OCI-LY3 (cell line): ENCODE measurements at regions not wholly inside any gene's neighbourhood (a gene's known extent, or its start where the extent isn't known, plus 50 kb on each side); places are given as distances from the start of the nearest gene placed in this dataset.

ENCODE experiments used
- H2AFZ ChIP-seq: fragments of 200-600, 300-600 bp; shearing (Covaris generic); 2 replicates; pipeline ENCODE4 v1.6.0; 2014; ENCODE audit warnings: antibody characterized with exemption, low read depth, low read length
- H3K27ac ChIP-seq: fragments of 200-600, 300-600 bp; sonication (generic); 2 replicates; pipeline ENCODE4 v1.5.1; 2014; ENCODE audit warnings: mild to moderate bottlenecking, low read length, moderate library complexity, mixed read lengths
- H3K27me3 ChIP-seq: fragments of 200-600, 300-600 bp; sonication (generic); 2 replicates; pipeline ENCODE4 v1.6.1; 2014; ENCODE audit warnings: low read depth, low read length, mixed read lengths
- H3K36me3 ChIP-seq: fragments of 200-600, 300-600 bp; sonication (generic); replicated peaks from 2 replicates; pipeline ENCODE3; 2014; ENCODE audit warnings: low read depth, low read length, mixed read lengths
- H3K4me1 ChIP-seq: fragments of 300-600, 200-600 bp; sonication (generic); 2 replicates; pipeline ENCODE4 v1.6.1; 2014; ENCODE audit warnings: low read length, mixed read lengths
- H3K4me2 ChIP-seq: fragments of 200-600, 300-600 bp; sonication (generic); 2 replicates; pipeline ENCODE4 v1.6.1; 2014; ENCODE audit warnings: low read length, mixed read lengths
- H3K4me3 ChIP-seq: fragments of 300-600, 200-600 bp; sonication (generic); 2 replicates; pipeline ENCODE4 v1.5.1; 2014; ENCODE audit warnings: antibody characterized with exemption, mild to moderate bottlenecking, low read length, moderate library complexity
- H3K79me2 ChIP-seq: fragments of 300-600, 200-600 bp; shearing (Covaris generic); 2 replicates; pipeline ENCODE4 v1.6.1; 2014; ENCODE audit warnings: mild to moderate bottlenecking, low read length, mixed read lengths
- H3K9ac ChIP-seq: fragments of 300-600, 200-600 bp; shearing (Covaris generic); 2 replicates; pipeline ENCODE4 v1.6.0; 2014; ENCODE audit warnings: mild to moderate bottlenecking, low read length, moderate library complexity
- H3K9me3 ChIP-seq: fragments of 200-600, 300-600 bp; shearing (Covaris generic); 2 replicates; pipeline ENCODE4 v1.6.1; 2014; ENCODE audit warnings: low read length, mixed read lengths; ENCODE audit not compliant: insufficient read depth
- H4K20me1 ChIP-seq: fragments of 200-600, 300-600 bp; sonication (generic); 2 replicates; pipeline ENCODE4 v1.6.1; 2016; ENCODE audit warnings: low read length, mixed read lengths; ENCODE audit not compliant: insufficient read depth
- CTCF ChIP-seq: fragments of 200-600, 300-600 bp; sonication (generic); IDR thresholded peaks from 2 replicates; pipeline ENCODE4 v1.5.1; 2014; ENCODE audit warnings: antibody characterized with exemption, low read length, low read depth
- EZH2phosphoT487 ChIP-seq: fragments of 200-600 bp; shearing (Covaris generic); IDR thresholded peaks from 2 replicates; pipeline ENCODE4 v1.6.1; 2018; ENCODE audit warnings: antibody characterized with exemption, mixed run types, low read depth

- Histone ChIP-seq H3K27ac (no peak overlapping the region), H3K4me2 (no peak overlapping the region), H2AFZ (no peak overlapping the region), H3K9ac (no peak overlapping the region), H3K4me1 (peaks cover 11% of the 10 kb centered on the region; the same call in 1 of the 2 replicates), H3K36me3 (no peaks in the 10 kb centered on the region), H3K79me2 (no peaks in the 10 kb centered on the region), H3K27me3 (peaks cover 11% of the 10 kb centered on the region), H4K20me1 (no peaks in the 10 kb centered on the region), H3K4me3 (no peak overlapping the region), H3K9me3 (no peaks in the 10 kb centered on the region)
- TF ChIP-seq CTCF (no peak), EZH2phosphoT487 (no peak)
Measured at GRCh38 chr4:110289601-110290100, 91.2 kb upstream of the ELOVL6 start.

- H2AFZ ChIP-seq: no peak overlapping the region
- H4K20me1 ChIP-seq: no peaks in the 10 kb centered on the region
- no peaks in the 10 kb centered on the region for H3K36me3 ChIP-seq
- H3K4me2 ChIP-seq: no peak overlapping the region
- no peak for TF ChIP-seq EZH2phosphoT487
- TF ChIP-seq CTCF: no peak
- H3K4me1 ChIP-seq: peaks cover 11% of the 10 kb centered on the region; the same call in 1 of the 2 replicates
- no peak overlapping the region for H3K27ac ChIP-seq
- H3K9me3 ChIP-seq: no peaks in the 10 kb centered on the region
- peaks cover 11% of the 10 kb centered on the region for H3K27me3 ChIP-seq
- no peak overlapping the region for H3K9ac ChIP-seq
- H3K79me2 ChIP-seq: no peaks in the 10 kb centered on the region
- H3K4me3 ChIP-seq: no peak overlapping the region
Measured at GRCh38 chr4:110287130-110287529, 88.7 kb upstream of the ELOVL6 start.

- no peaks in the 10 kb centered on the region for H3K36me3 ChIP-seq
- no peak overlapping the region for H3K9ac ChIP-seq
- H3K79me2 ChIP-seq: no peaks in the 10 kb centered on the region
- H3K4me3 ChIP-seq: no peak overlapping the region
- H2AFZ ChIP-seq: no peak overlapping the region
- H3K4me2 ChIP-seq: no peak overlapping the region
- no peaks in the 10 kb centered on the region for H3K27me3 ChIP-seq
- no peaks in the 10 kb centered on the region for H3K4me1 ChIP-seq
- H3K9me3 ChIP-seq: no peaks in the 10 kb centered on the region
- no peak for TF ChIP-seq CTCF
- no peak for TF ChIP-seq EZH2phosphoT487
- H3K27ac ChIP-seq: no peak overlapping the region
- H4K20me1 ChIP-seq: no peaks in the 10 kb centered on the region
Measured at GRCh38 chr4:110278127-110278526, 79.7 kb upstream of the ELOVL6 start.

- Histone ChIP-seq H3K4me2 (no peak overlapping the region), H3K4me3 (no peak overlapping the region), H3K36me3 (no peaks in the 10 kb centered on the region), H3K79me2 (no peaks in the 10 kb centered on the region), H3K9me3 (no peaks in the 10 kb centered on the region), H3K27ac (no peak overlapping the region), H2AFZ (no peak overlapping the region), H3K4me1 (no peaks in the 10 kb centered on the region), H3K27me3 (no peaks in the 10 kb centered on the region), H3K9ac (no peak overlapping the region), H4K20me1 (no peaks in the 10 kb centered on the region)
- TF ChIP-seq EZH2phosphoT487: no peak
- no peak for TF ChIP-seq CTCF
Measured at GRCh38 chr4:110275871-110276270, 77.5 kb upstream of the ELOVL6 start.
